Prostate gland (tissue), 2 donors: ENCODE measurements at regions not wholly inside any gene's neighbourhood (a gene's known extent, or its start where the extent isn't known, plus 50 kb on each side); places are given as distances from the start of the nearest gene placed in this dataset.

ENCODE experiments used
- POLR2AphosphoS5 ChIP-seq: sonication (generic); formaldehyde crosslinking; IDR thresholded peaks from one replicate; pipeline ENCODE4 v1.6.1; 2017; ENCODE audit warnings: antibody characterized with exemption
- TF ChIP-seq, protein P1 (sequence below), 4 experiments: fragments of 200-600 bp in 2 of 4; fragments of 450-650 bp in 2 of 4; sonication (generic) in 2 of 4; IDR thresholded peaks; 1 replicate in 3 of 4; 2 replicates in 1 of 4; pipeline ENCODE4 v1.5.1; 2016 to 2019; ENCODE audit warnings: antibody characterized with exemption in 4 of 4, mild to moderate bottlenecking in 2 of 4, moderate library complexity in 2 of 4

DNA sequence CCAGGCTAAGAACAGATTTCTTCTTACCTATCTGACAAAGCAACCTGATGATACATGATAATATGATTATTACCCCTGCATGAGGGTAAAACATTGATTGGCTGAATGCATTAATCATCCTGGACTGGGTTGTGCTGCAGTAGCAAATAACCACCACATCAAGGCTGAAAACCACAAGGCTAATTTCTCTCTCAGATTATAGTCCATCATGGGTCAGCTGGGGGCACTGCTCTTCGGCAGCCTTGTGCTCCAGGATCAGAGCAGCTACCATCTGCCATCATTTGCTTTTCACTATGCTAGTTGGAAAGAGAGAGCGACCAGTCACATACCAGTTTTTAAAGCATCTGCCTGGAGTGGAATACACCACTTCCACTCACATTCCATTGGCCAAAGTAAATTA lies 383.5 kb downstream of the RASEF start:
- TF ChIP-seq, protein P1, sequence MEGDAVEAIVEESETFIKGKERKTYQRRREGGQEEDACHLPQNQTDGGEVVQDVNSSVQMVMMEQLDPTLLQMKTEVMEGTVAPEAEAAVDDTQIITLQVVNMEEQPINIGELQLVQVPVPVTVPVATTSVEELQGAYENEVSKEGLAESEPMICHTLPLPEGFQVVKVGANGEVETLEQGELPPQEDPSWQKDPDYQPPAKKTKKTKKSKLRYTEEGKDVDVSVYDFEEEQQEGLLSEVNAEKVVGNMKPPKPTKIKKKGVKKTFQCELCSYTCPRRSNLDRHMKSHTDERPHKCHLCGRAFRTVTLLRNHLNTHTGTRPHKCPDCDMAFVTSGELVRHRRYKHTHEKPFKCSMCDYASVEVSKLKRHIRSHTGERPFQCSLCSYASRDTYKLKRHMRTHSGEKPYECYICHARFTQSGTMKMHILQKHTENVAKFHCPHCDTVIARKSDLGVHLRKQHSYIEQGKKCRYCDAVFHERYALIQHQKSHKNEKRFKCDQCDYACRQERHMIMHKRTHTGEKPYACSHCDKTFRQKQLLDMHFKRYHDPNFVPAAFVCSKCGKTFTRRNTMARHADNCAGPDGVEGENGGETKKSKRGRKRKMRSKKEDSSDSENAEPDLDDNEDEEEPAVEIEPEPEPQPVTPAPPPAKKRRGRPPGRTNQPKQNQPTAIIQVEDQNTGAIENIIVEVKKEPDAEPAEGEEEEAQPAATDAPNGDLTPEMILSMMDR (IDR thresholded peaks at IDR 0.05), result no peak
- TF ChIP-seq POLR2AphosphoS5, result no peak
